ENCODE measurements at regions not wholly inside any gene's neighbourhood (a gene's known extent, or its start where the extent isn't known, plus 50 kb on each side); places are given as distances from the start of the nearest gene placed in this dataset.

DNA sequence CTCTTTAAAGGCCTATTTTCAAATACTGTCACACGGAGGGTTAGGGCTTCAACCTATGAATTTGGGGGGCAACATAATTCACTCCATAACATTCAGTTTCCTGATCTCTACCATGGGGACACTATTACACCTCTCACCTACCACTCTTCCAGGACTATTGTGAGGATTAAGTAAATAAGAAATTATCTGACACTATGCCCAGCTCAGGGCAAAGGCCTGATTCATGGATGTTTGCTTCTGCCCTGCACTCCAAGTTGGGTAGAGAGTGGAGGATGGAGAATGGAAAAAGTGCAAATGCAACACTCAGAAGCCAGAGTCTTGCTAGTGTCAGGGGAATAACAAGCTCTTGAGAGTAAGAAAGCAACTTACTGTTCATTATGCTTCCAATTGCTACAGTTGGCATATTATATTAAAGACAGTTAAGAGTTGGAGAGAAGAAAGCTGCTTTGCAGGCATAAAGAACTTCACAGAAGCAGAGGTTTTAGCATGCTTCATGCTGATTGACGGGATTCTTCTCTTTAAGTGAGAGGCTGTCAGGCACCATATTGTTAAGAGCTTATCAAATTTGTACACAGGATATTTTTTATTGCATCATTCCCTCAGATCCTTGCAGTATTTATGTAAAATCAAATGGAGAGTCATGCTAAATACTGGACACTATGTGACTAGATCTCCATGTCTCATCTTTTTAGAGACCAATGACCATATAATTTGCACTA, 375.3 kb downstream of the VPS13C start:
- H3K27ac ChIP-seq (ENCODE audit: low read length), result no peak overlapping the region
- DNase-seq (ENCODE audit: low read depth, low spot score), result no peak
- no peaks in the 10 kb centered on the region for H3K27me3 ChIP-seq (ENCODE audit: control insufficient read depth, insufficient read depth, low read length)
- no peaks in the 10 kb centered on the region for H3K36me3 ChIP-seq (ENCODE audit: control insufficient read depth, insufficient read depth, low read length)
- no peaks in the 10 kb centered on the region for H3K9me3 ChIP-seq (ENCODE audit: control insufficient read depth, insufficient read depth, low read length)
- no peak overlapping the region for H3K4me3 ChIP-seq (ENCODE audit: low read length)
- H3K4me1 ChIP-seq (ENCODE audit: control insufficient read depth, insufficient read depth, low read length), result peaks cover 3% of the 10 kb centered on the region; the same call in 1 of the 2 replicates
- no CpG with 5 or more reads among the region's 2 CpGs for WGBS (ENCODE audit: insufficient coverage, insufficient read length)

DNA sequence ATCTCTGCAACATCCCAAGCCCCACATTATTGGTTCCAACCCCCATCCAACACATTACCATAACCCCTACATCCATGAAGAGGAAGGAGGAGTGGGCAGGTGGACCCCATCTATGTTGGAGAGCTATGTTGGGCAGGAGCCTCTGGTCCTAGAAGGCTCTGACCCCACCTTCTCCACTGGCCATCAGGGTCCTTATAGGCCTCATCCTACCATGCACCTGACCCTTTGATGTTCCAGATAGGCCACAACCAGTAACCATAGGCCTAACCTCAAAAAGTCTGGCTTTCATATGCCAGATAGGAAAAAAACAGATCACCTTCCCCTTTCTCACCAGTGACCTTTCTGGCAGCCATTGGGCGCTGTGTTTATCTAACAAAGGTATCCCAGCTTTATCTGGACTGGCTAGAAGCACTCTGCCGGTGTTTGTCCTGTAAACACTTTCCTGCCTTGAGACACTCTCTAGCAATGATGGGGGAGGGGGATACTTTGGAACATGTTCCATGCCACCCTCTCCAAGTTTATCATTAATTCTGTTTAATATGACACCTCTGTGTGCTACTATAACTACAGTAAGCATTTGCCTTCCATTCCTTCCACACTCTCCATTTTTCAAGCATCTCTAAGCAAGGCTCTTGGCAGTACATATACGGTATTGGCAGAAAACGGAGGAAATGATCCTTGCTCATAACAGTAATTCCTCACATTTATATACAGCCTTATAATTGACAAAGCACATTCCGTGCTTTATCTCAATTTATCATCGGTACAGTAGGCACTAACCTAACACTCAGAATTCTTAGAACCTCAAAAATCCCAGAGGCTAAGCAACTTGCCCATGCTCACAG, 377.1 kb downstream of the VPS13C start:
- Histone ChIP-seq H3K27ac (ENCODE audit: low read length) (no peak overlapping the region), H3K36me3 (ENCODE audit: control insufficient read depth, insufficient read depth, low read length) (no peaks in the 10 kb centered on the region), H3K9me3 (ENCODE audit: control insufficient read depth, insufficient read depth, low read length) (no peaks in the 10 kb centered on the region), H3K27me3 (ENCODE audit: control insufficient read depth, insufficient read depth, low read length) (no peaks in the 10 kb centered on the region), H3K4me1 (ENCODE audit: control insufficient read depth, insufficient read depth, low read length) (peaks cover 3% of the 10 kb centered on the region; the same call in 1 of the 2 replicates), H3K4me3 (ENCODE audit: low read length) (no peak overlapping the region)
- DNase-seq (ENCODE audit: low read depth, low spot score), result no peak
- no CpG with 5 or more reads among the region's 6 CpGs for WGBS (ENCODE audit: insufficient coverage, insufficient read length)

DNA sequence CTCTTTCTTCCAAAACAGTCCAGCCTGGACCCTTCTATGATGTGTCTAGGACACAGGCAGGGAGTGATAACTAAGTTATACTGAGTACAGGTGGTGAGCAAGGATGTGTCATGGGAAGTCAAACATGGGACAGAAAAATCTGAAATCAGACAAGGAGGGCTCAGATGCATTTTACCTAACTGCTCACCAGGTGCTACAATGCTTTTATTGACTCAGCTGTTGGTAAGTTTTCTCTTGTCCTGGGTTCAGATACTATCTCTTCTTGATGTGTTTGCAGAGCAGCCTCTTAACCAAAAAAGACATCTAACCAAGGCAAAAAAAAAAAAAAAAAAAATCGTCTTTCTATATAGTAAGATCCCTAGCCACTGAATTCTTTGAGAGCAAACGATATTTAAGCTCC, 378.6 kb downstream of the VPS13C start:
- Histone ChIP-seq H3K27me3 (ENCODE audit: control insufficient read depth, insufficient read depth, low read length) (no peaks in the 10 kb centered on the region), H3K27ac (ENCODE audit: low read length) (no peak overlapping the region), H3K4me3 (ENCODE audit: low read length) (no peak overlapping the region), H3K4me1 (ENCODE audit: control insufficient read depth, insufficient read depth, low read length) (peaks cover 3% of the 10 kb centered on the region; the same call in 1 of the 2 replicates), H3K36me3 (ENCODE audit: control insufficient read depth, insufficient read depth, low read length) (no peaks in the 10 kb centered on the region), H3K9me3 (ENCODE audit: control insufficient read depth, insufficient read depth, low read length) (no peaks in the 10 kb centered on the region)
- no CpG with 5 or more reads among the region's 2 CpGs for WGBS (ENCODE audit: insufficient coverage, insufficient read length)
- no peak for DNase-seq (ENCODE audit: low read depth, low spot score)

DNA sequence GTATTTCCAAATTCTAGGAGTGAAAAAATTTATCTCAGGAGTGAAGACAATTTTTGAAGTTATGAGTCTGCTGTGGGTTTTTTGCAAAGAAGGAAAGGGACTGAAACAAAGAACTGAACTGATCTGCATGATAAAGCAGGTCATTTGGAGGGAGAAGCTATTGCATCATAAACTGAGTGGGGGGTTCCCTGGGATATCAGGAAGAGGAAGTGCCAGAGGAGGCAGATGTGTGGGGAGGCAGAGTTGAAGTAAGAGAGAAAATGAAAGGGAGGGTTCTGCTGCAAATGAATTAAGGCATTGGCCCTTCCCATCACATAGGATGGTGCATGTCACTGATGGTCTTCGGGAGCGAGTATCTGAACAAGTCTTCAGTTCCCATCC, 379.2 kb downstream of the VPS13C start:
- H3K4me3 ChIP-seq (ENCODE audit: low read length), result no peak overlapping the region
- no peak for DNase-seq (ENCODE audit: low read depth, low spot score)
- peaks cover 3% of the 10 kb centered on the region; the same call in 1 of the 2 replicates for H3K4me1 ChIP-seq (ENCODE audit: control insufficient read depth, insufficient read depth, low read length)
- H3K27ac ChIP-seq (ENCODE audit: low read length), result no peak overlapping the region
- H3K36me3 ChIP-seq (ENCODE audit: control insufficient read depth, insufficient read depth, low read length), result no peaks in the 10 kb centered on the region
- no peaks in the 10 kb centered on the region for H3K27me3 ChIP-seq (ENCODE audit: control insufficient read depth, insufficient read depth, low read length)
- H3K9me3 ChIP-seq (ENCODE audit: control insufficient read depth, insufficient read depth, low read length), result no peaks in the 10 kb centered on the region
- WGBS (ENCODE audit: insufficient coverage, insufficient read length), result no CpG with 5 or more reads among the region's 2 CpGs

DNA sequence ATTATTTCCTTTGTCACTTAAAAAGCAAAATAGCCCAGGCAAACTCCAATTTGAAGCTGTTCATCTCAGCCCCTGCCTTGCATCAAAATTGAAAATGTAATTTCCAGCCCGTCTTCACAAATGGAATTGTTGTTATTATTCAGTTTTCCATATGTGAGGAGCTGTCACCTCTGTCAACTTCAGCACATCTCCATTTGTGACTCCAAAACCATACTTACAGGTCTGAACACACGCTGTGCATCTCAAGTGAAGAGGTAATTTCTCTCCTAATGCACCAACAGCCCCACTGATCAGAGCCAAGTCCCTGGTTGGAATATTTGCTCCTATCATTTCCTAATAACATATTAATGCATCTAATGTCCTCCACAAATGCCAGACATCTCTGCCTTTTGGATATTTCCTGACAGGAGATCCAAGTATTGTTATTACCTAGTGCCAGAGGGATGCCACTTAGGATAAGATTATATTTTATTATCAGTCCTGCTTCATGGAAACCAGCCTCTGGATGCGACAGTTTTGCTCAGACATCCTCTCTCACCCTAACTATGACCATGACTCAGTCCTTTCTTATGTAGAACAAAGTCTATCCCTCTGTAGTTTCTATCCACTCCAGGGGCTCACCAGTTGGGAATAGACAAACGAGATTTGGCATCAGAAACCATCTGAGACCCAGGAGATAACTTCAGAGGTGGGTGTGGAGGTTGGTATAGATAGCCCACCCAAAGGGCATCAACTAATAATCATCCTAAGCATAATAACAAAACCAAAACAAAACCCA, 379.8 kb downstream of the VPS13C start:
- Histone ChIP-seq H3K4me3 (ENCODE audit: low read length) (no peak overlapping the region), H3K36me3 (ENCODE audit: control insufficient read depth, insufficient read depth, low read length) (no peaks in the 10 kb centered on the region), H3K27me3 (ENCODE audit: control insufficient read depth, insufficient read depth, low read length) (no peaks in the 10 kb centered on the region), H3K9me3 (ENCODE audit: control insufficient read depth, insufficient read depth, low read length) (no peaks in the 10 kb centered on the region), H3K27ac (ENCODE audit: low read length) (no peak overlapping the region), H3K4me1 (ENCODE audit: control insufficient read depth, insufficient read depth, low read length) (peaks cover 3% of the 10 kb centered on the region; the same call in 1 of the 2 replicates)
- DNase-seq (ENCODE audit: low read depth, low spot score), result no peak
- WGBS (ENCODE audit: insufficient coverage, insufficient read length), result no CpG with 5 or more reads among the region's 4 CpGs

DNA sequence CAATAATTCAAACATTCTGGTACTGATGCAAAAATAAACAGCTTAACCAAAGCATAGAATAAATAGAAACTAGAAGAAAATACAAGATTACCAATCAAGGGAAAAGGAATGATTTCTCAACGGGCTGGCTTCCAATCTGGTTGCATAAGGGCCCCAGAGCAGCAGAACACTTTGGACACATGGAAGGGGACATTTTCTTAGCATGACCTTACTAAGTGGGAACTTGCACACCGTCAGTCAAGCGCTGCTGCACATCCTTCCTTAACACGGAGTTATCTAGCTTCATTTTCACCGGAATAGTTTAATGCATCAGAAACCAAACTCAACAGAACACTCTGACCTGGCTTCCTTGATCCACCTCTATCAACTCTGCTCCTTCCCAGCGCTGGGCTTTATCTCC, 388.5 kb downstream of the VPS13C start:
- no peak overlapping the region for H3K27ac ChIP-seq (ENCODE audit: low read length)
- H3K4me3 ChIP-seq (ENCODE audit: low read length), result no peak overlapping the region
- WGBS (ENCODE audit: insufficient coverage, insufficient read length), result no CpG with 5 or more reads among the region's 6 CpGs
- DNase-seq (ENCODE audit: low read depth, low spot score), result no peak
- no peaks in the 10 kb centered on the region for H3K9me3 ChIP-seq (ENCODE audit: control insufficient read depth, insufficient read depth, low read length)
- H3K27me3 ChIP-seq (ENCODE audit: control insufficient read depth, insufficient read depth, low read length), result no peaks in the 10 kb centered on the region
- no peaks in the 10 kb centered on the region for H3K4me1 ChIP-seq (ENCODE audit: control insufficient read depth, insufficient read depth, low read length)
- no peaks in the 10 kb centered on the region for H3K36me3 ChIP-seq (ENCODE audit: control insufficient read depth, insufficient read depth, low read length)

DNA sequence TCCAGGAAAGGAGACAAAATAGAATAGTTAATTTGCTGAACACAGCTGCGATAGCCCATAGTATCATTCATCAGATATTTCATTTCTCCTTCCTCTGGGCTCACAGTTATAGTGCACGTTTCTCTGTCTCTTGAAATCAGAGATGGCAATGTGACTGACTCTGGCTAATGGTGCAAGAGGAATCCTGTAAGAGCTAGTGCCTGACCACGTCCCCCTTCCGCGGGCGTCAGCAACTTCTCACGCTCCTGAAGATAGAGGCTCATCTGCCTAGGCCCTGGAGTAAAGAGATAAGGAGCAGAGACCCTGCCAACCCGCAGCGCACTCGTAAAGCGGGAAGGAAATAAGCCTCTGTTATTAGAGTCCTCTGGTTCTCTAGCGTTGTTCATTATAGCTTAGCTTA, 391.8 kb downstream of the VPS13C start:
- no peak for DNase-seq (ENCODE audit: low read depth, low spot score)
- WGBS (ENCODE audit: insufficient coverage, insufficient read length), result no CpG with 5 or more reads among the region's 12 CpGs
- H3K36me3 ChIP-seq (ENCODE audit: control insufficient read depth, insufficient read depth, low read length), result no peaks in the 10 kb centered on the region
- no peak overlapping the region for H3K4me3 ChIP-seq (ENCODE audit: low read length)
- H3K4me1 ChIP-seq (ENCODE audit: control insufficient read depth, insufficient read depth, low read length), result no peaks in the 10 kb centered on the region
- H3K27ac ChIP-seq (ENCODE audit: low read length), result no peak overlapping the region
- H3K27me3 ChIP-seq (ENCODE audit: control insufficient read depth, insufficient read depth, low read length), result no peaks in the 10 kb centered on the region
- no peaks in the 10 kb centered on the region for H3K9me3 ChIP-seq (ENCODE audit: control insufficient read depth, insufficient read depth, low read length)

DNA sequence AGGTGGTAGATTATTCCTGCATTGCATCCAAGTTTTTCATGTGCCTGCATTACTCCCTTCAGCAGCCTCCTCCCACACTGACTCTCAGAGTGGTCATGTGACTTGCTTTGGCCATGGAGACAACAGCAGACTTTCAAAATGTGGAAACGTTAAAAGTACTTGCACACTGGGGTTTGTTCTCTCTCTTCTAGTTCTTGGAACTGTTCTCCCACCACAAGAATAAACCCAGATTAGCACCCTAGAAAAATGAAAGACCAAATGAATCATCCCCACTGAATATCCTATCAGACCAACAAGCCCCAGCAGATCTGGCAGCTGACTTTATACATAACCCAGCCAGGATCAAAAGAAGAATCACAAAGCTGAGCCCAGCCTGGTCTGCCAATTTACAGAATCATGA, 398.5 kb downstream of the VPS13C start:
- no peaks in the 10 kb centered on the region for H3K36me3 ChIP-seq (ENCODE audit: control insufficient read depth, insufficient read depth, low read length)
- H3K27ac ChIP-seq (ENCODE audit: low read length), result no peak overlapping the region
- no peaks in the 10 kb centered on the region for H3K9me3 ChIP-seq (ENCODE audit: control insufficient read depth, insufficient read depth, low read length)
- no CpG with 5 or more reads among the region's 1 CpG for WGBS (ENCODE audit: insufficient coverage, insufficient read length)
- no peak overlapping the region for H3K4me3 ChIP-seq (ENCODE audit: low read length)
- no peaks in the 10 kb centered on the region for H3K27me3 ChIP-seq (ENCODE audit: control insufficient read depth, insufficient read depth, low read length)
- H3K4me1 ChIP-seq (ENCODE audit: control insufficient read depth, insufficient read depth, low read length), result no peaks in the 10 kb centered on the region
- DNase-seq (ENCODE audit: low read depth, low spot score), result no peak

DNA sequence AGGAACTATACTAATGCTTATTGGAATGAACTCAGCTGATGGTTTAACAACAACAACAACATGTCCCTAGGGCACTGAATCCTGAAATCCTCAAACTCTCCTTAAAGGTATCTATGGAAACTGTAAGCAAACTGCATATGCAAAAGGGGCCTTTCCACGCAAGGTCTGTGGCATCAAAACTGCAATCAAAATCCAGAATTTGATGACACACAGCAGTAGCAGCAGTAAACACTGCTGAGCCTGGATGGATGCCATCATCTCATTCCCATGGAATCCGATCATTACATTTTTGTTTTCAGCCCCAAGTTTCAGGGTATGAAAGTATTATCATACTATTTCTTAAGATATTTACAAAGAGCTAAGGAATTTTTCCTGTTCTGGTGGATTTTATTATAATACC, 399.7 kb downstream of the VPS13C start:
- no peak overlapping the region for H3K4me3 ChIP-seq (ENCODE audit: low read length)
- no peak for DNase-seq (ENCODE audit: low read depth, low spot score)
- no peaks in the 10 kb centered on the region for H3K36me3 ChIP-seq (ENCODE audit: control insufficient read depth, insufficient read depth, low read length)
- H3K27ac ChIP-seq (ENCODE audit: low read length), result no peak overlapping the region
- no CpG with 5 or more reads among the region's 2 CpGs for WGBS (ENCODE audit: insufficient coverage, insufficient read length)
- no peaks in the 10 kb centered on the region for H3K9me3 ChIP-seq (ENCODE audit: control insufficient read depth, insufficient read depth, low read length)
- no peaks in the 10 kb centered on the region for H3K4me1 ChIP-seq (ENCODE audit: control insufficient read depth, insufficient read depth, low read length)
- H3K27me3 ChIP-seq (ENCODE audit: control insufficient read depth, insufficient read depth, low read length), result no peaks in the 10 kb centered on the region

DNA sequence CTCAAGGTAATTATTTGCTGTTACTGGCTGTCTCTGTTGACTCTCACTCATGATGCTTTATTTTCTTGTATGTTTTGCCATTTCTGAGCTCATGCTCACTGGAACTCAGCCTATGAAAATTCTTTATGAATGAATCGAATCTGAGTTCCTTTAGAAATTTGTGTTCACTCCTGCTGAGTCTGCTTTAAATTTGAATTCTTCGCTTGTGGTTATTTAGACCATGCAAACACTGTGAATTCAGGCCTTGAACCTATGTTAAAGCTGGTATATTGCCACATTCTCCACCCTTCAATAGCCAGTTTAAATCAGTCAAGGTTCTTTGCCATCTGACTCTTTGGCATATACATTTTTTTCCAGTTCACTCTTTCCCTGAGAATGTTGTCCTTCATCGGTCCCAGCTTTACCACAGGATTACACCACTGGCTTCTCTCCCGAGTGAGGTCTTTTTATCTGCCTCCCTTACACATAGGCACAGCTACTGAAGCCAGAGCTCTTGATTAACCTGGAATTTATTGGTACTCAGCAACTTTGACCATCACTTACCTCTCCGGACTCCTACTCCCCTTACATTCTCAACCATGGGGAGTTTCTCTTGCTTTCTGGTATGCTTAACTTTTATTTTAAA, 400.6 kb downstream of the VPS13C start:
- no CpG with 5 or more reads among the region's 5 CpGs for WGBS (ENCODE audit: insufficient coverage, insufficient read length)
- DNase-seq (ENCODE audit: low read depth, low spot score), result no peak

More for the DNA sequence above, 400.6 kb downstream of the VPS13C start:
- Histone ChIP-seq H3K9me3 (ENCODE audit: control insufficient read depth, insufficient read depth, low read length) (no peaks in the 10 kb centered on the region), H3K27me3 (ENCODE audit: control insufficient read depth, insufficient read depth, low read length) (no peaks in the 10 kb centered on the region), H3K27ac (ENCODE audit: low read length) (no peak overlapping the region), H3K36me3 (ENCODE audit: control insufficient read depth, insufficient read depth, low read length) (no peaks in the 10 kb centered on the region), H3K4me3 (ENCODE audit: low read length) (no peak overlapping the region), H3K4me1 (ENCODE audit: control insufficient read depth, insufficient read depth, low read length) (no peaks in the 10 kb centered on the region)

All from iPS DF 6.9 (cell line).